Panc1 (cell line): ENCODE measurements at regions not wholly inside any gene's neighbourhood (a gene's known extent, or its start where the extent isn't known, plus 50 kb on each side); places are given as distances from the start of the nearest gene placed in this dataset.
A peak's percentile ranks its signal among the peaks of the same experiment; 100 is the strongest.

Experiments
- ATAC-seq: fragments of 200-7000 bp; cut with Tn5 transposase; 2 replicates; pipeline ENCODE4 v1.9.1; 2020; ENCODE audit warnings: mild to moderate bottlenecking, moderate library complexity
- BruUV-seq: library from RNA; stranded (reverse); fragments of 400-500 nt; replicated peaks from 2 replicates; lab custom pipeline; 2021; lab: Mats Ljungman, UMichigan
- CTCF ChIA-PET: fragments of 300-600 bp; sonication (Branson Sonifier 250); formaldehyde crosslinking; loops from one replicate; lab custom pipeline; 2022; ENCODE audit warnings: antibody characterized with exemption; lab: Charles Lee
- POLR2A ChIA-PET: fragments of 300-600 bp; sonication (Branson Sonifier 250); formaldehyde crosslinking; loops from one replicate; lab custom pipeline; 2022; ENCODE audit warnings: antibody characterized with exemption; lab: Charles Lee
- DNase-seq: peaks from one replicate; pipeline ENCODE4 v3.0.0-alpha.2; 2010; ENCODE audit warnings: low read depth, low spot score
- H3K27ac ChIP-seq: 2 replicates; pipeline ENCODE4 v1.5.1; 2011; ENCODE audit warnings: mild to moderate bottlenecking, low read length, inconsistent platforms
- H3K27me3 ChIP-seq: fragments of 200-500 bp; sonication (Bioruptor generic); 2 replicates; pipeline ENCODE4 v1.6.0; 2014; ENCODE audit warnings: low read length, inconsistent platforms; ENCODE audit not compliant: control insufficient read depth, insufficient read depth
- H3K36me3 ChIP-seq: fragments of 200-500 bp; sonication (Bioruptor generic); 2 replicates; pipeline ENCODE4 v1.5.1; 2014; ENCODE audit warnings: inconsistent platforms, mild to moderate bottlenecking, low read length, moderate library complexity; ENCODE audit not compliant: control insufficient read depth, insufficient read depth
- H3K4me1 ChIP-seq: 2 replicates; pipeline ENCODE4 v1.5.1; 2011; ENCODE audit warnings: inconsistent platforms, mild to moderate bottlenecking, low read length, moderate library complexity; ENCODE audit not compliant: control insufficient read depth, insufficient read depth
- H3K4me3 ChIP-seq, 2 experiments: 2 replicates each; pipeline ENCODE4 v1.5.1; 2011 to 2012; ENCODE audit warnings: low read depth in 2 of 2, low read length in 2 of 2, mild to moderate bottlenecking in 2 of 2, inconsistent platforms in 1 of 2, moderate library complexity in 1 of 2
- H3K9me3 ChIP-seq: fragments of 200-500 bp; sonication (Bioruptor generic); 2 replicates; pipeline ENCODE4 v1.5.1; 2014; ENCODE audit warnings: low read depth, mild to moderate bottlenecking, inconsistent platforms, low read length, moderate library complexity; ENCODE audit not compliant: control insufficient read depth, insufficient read depth
- CTCF ChIP-seq: fragments of 450-650 bp; IDR thresholded peaks from 2 replicates; pipeline ENCODE4 v1.5.1; 2017; ENCODE audit warnings: mild to moderate bottlenecking
- POLR2AphosphoS5 ChIP-seq: IDR thresholded peaks from 2 replicates; pipeline ENCODE4 v1.6.1; 2012; ENCODE audit warnings: mild to moderate bottlenecking, low read depth, low read length, moderate library complexity
- REST ChIP-seq, 2 experiments: IDR thresholded peaks; 2 replicates each; pipeline ENCODE4 v1.6.1; 2011 to 2012; ENCODE audit warnings: low read depth in 2 of 2, control low read depth in 1 of 2, low read length in 1 of 2, mild to moderate bottlenecking in 1 of 2, moderate library complexity in 1 of 2; ENCODE audit not compliant: insufficient read depth in 1 of 2
- SIN3A ChIP-seq: IDR thresholded peaks from 2 replicates; pipeline ENCODE4 v1.6.1; 2012; ENCODE audit warnings: low read depth, mild to moderate bottlenecking, low read length, moderate library complexity, borderline replicate concordance; ENCODE audit not compliant: insufficient read depth
- TCF7L2 ChIP-seq: IDR thresholded peaks from 2 replicates; pipeline ENCODE4 v1.6.1; 2011; ENCODE audit warnings: mild to moderate bottlenecking, low read depth, low read length, inconsistent platforms
- in situ Hi-C: cut with HindIII; loops from 2 replicates; pipeline ENCODE4 v1.10.0; 2016; ENCODE audit warnings: low sequenced_read_pairs, low pct_unique_long_range_greater_than_20kb
- intact Hi-C: fragments of 100-400 bp; cut with micrococcal nuclease; formaldehyde crosslinking; loops from one replicate; pipeline ENCODE4 v1.10.0; 2022; ENCODE audit not compliant: unreplicated experiment

GRCh38 chr6:141077355-141078333 is 1055.1 kb upstream of the GJE1 start:
- ATAC-seq, result peak; percentile 88
- no peak overlapping the region for H3K27ac ChIP-seq
- no peaks in the 10 kb centered on the region for H3K36me3 ChIP-seq
- no peaks in the 10 kb centered on the region for H3K9me3 ChIP-seq
- CTCF ChIA-PET, result no interaction called here
- in situ Hi-C loops, result no loop called here
- no peak for DNase-seq
- POLR2A ChIA-PET, result no interaction called here
- no TSS peak for BruUV-seq
- H3K4me1 ChIP-seq, result no peaks in the 10 kb centered on the region
- H3K4me3 ChIP-seq, result no peak overlapping the region
- TF ChIP-seq CTCF, result peak; percentile 65
- no peak for TF ChIP-seq REST (IDR thresholded peaks at IDR 0.05; ENCODE audit: insufficient read depth in 1 of 2, low read depth in 2 of 2, low read length in 1 of 2)
- H3K27me3 ChIP-seq, result no peaks in the 10 kb centered on the region
- intact Hi-C loops, result no loop called here

DNA sequence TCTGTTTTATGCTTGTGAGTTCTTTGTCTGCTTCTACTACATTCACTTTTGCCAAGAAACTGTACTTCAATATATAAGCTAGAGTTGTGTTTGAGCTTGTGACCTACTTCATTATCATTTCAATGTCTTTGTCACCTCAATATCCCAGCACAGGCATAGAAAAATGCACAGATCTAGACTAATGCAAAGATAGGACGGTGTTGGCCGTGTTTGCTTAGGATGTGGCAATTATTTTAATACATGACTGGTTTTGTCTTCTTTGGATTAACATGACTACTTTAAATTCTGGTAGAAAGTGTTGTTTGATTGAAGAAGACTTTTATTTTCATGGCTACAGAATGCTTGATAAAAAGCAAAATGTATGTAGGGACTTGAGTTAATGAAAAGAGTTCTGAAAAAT is 1075.0 kb upstream of the GJE1 start:
- no peaks in the 10 kb centered on the region for H3K36me3 ChIP-seq
- H3K9me3 ChIP-seq, result no peaks in the 10 kb centered on the region
- intact Hi-C loops, result no loop called here
- CTCF ChIA-PET, result no interaction called here
- POLR2A ChIA-PET, result no interaction called here
- H3K4me3 ChIP-seq, result no peak overlapping the region
- in situ Hi-C loops, result no loop called here
- H3K27me3 ChIP-seq, result no peaks in the 10 kb centered on the region
- no peaks in the 10 kb centered on the region for H3K4me1 ChIP-seq
- ATAC-seq, result no peak
- TF ChIP-seq REST (IDR thresholded peaks at IDR 0.05; ENCODE audit: insufficient read depth in 1 of 2, low read depth in 2 of 2, low read length in 1 of 2) (no peak), POLR2AphosphoS5 (no peak), TCF7L2 (no peak), CTCF (no peak), SIN3A (no peak)
- no TSS peak for BruUV-seq
- no peak for DNase-seq
- H3K27ac ChIP-seq, result no peak overlapping the region
